ENCODE measurements at regions not wholly inside any gene's neighbourhood (a gene's known extent, or its start where the extent isn't known, plus 50 kb on each side); places are given as distances from the start of the nearest gene placed in this dataset.
"Not testable (repeated sequence)": the region's sequence is repeated elsewhere in the genome, so short reads cannot be mapped to it uniquely, and the experiment has no call there.

GRCh38 chr17:45576527-45577307 is 86.2 kb upstream of the PLEKHM1 start:
- TF ChIP-seq SCRT2 (tag by site-specific recombination; IDR thresholded peaks at IDR 0.05): peak; percentile 43; the same call in 1 of the 2 replicates
- TF ChIP-seq, protein P1, sequence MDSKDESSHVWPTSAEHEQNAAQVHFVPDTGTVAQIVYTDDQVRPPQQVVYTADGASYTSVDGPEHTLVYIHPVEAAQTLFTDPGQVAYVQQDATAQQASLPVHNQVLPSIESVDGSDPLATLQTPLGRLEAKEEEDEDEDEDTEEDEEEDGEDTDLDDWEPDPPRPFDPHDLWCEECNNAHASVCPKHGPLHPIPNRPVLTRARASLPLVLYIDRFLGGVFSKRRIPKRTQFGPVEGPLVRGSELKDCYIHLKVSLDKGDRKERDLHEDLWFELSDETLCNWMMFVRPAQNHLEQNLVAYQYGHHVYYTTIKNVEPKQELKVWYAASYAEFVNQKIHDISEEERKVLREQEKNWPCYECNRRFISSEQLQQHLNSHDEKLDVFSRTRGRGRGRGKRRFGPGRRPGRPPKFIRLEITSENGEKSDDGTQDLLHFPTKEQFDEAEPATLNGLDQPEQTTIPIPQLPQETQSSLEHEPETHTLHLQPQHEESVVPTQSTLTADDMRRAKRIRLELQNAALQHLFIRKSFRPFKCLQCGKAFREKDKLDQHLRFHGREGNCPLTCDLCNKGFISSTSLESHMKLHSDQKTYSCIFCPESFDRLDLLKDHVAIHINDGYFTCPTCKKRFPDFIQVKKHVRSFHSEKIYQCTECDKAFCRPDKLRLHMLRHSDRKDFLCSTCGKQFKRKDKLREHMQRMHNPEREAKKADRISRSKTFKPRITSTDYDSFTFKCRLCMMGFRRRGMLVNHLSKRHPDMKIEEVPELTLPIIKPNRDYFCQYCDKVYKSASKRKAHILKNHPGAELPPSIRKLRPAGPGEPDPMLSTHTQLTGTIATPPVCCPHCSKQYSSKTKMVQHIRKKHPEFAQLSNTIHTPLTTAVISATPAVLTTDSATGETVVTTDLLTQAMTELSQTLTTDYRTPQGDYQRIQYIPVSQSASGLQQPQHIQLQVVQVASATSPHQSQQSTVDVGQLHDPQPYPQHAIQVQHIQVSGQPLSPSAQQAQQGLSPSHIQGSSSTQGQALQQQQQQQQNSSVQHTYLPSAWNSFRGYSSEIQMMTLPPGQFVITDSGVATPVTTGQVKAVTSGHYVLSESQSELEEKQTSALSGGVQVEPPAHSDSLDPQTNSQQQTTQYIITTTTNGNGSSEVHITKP (tag by site-specific recombination; IDR thresholded peaks at IDR 0.05): peak; percentile 70
- TF ChIP-seq ZBTB20 (tag by site-specific recombination; IDR thresholded peaks at IDR 0.05): peak; percentile 25; the same call in 1 of the 2 replicates
- TF ChIP-seq ZNF366 (tag by site-specific recombination; conservative IDR thresholded peaks at IDR 0.05): 0 out of 2 replicates have a peak, but pooled peaks have one; percentile 9
- TF ChIP-seq ZNF561 (tag by site-specific recombination; IDR thresholded peaks at IDR 0.05; ENCODE audit: borderline replicate concordance): peak; percentile 43; the same call in 1 of the 2 replicates
- H3K36me3 ChIP-seq (ENCODE audit: control insufficient read depth in 2 of 2, insufficient read depth in 1 of 2, low read length in 2 of 2); H3K9me3 ChIP-seq (ENCODE audit: control insufficient read depth, insufficient read depth, low read depth, low read length); POLR2A ChIA-PET; H3K4me3 ChIP-seq (ENCODE audit: low read depth, low read length); H3K27ac ChIP-seq (ENCODE audit: extremely low read depth, low read depth, low read length): not testable (repeated sequence)
- H3K4me1 ChIP-seq (ENCODE audit: control insufficient read depth, insufficient read depth, low read length): peaks cover 31% of the 10 kb centered on the region
- CTCF ChIA-PET: interaction anchor here (0.6 kb wide), 1 partner anchor 433 kb away, joined by 3 read pairs; no protein-coding TSS in a partner anchor

DNA sequence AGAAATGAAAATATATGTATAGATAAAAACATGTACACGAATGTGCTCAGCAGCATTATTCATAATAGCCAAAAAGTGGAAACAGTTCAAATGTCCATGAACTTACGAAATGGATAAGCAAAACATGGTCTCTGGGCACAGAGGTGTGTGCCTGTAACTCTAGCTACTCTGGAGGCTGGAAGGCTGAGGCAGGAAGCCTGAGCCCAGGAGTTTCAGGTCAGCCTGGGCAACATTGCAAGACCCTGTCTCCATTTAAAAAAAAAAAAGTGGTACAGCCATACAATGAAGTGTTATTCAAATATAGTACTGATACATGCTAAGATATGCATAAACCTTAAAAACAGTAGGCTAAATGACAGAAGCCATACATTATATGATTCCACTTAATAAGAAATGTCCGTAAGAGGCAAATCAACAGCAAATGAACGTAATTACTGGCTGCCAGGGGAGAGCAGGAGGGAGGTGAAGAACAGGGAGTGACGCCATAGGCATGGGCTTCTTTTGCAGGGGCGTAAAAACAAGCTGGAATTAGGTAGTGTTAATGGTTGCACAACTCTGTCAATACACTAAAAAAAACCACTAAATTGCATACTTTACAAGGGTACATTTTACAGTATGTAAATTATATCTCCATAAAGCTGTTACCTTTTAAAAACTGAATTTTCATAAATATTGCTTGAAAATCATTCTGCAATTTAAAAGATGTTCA is 87.2 kb upstream of the PLEKHM1 start:
- H3K4me3 ChIP-seq (ENCODE audit: low read depth, low read length): no peak overlapping the region
- CTCF ChIA-PET: interaction anchor here (0.6 to 1.1 kb wide), 2 partner anchors 15 to 618 kb away, joined by 3 to 4 read pairs; no protein-coding TSS in a partner anchor
- no peak overlapping the region for H3K27ac ChIP-seq (ENCODE audit: extremely low read depth, low read depth, low read length)
- H3K9me3 ChIP-seq (ENCODE audit: control insufficient read depth, insufficient read depth, low read depth, low read length): no peaks in the 10 kb centered on the region
- peaks cover 10 to 12% of the 10 kb centered on the region in 2 experiments; a peak in 2 of 3 replicates for H3K36me3 ChIP-seq (ENCODE audit: control insufficient read depth in 2 of 2, insufficient read depth in 1 of 2, low read length in 2 of 2)
- TF ChIP-seq ZNF670 (tag by site-specific recombination; IDR thresholded peaks at IDR 0.05; ENCODE audit: low read depth) (no peak), ZNF324 (tag by site-specific recombination; IDR thresholded peaks at IDR 0.05) (no peak), ZNF521 (tag by site-specific recombination; IDR thresholded peaks at IDR 0.05) (no peak), OSR2 (tag by site-specific recombination; IDR thresholded peaks at IDR 0.05) (0 out of 2 replicates have a peak, but pooled peaks have one; percentile 34), ZNF184 (tag by site-specific recombination; IDR thresholded peaks at IDR 0.05) (no peak), ZNF121 (tag by site-specific recombination; IDR thresholded peaks at IDR 0.05) (peak; percentile 80)
- TF ChIP-seq, protein P2, sequence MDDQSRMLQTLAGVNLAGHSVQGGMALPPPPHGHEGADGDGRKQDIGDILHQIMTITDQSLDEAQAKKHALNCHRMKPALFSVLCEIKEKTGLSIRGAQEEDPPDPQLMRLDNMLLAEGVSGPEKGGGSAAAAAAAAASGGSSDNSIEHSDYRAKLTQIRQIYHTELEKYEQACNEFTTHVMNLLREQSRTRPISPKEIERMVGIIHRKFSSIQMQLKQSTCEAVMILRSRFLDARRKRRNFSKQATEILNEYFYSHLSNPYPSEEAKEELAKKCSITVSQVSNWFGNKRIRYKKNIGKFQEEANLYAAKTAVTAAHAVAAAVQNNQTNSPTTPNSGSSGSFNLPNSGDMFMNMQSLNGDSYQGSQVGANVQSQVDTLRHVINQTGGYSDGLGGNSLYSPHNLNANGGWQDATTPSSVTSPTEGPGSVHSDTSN (CRISPR knock-in tag; IDR thresholded peaks at IDR 0.05): no peak
- POLR2A ChIA-PET: no interaction called here
- H3K4me1 ChIP-seq (ENCODE audit: control insufficient read depth, insufficient read depth, low read length): peaks cover 33% of the 10 kb centered on the region

Data from HEK293 (cell line).